ENCODE measurements at regions not wholly inside any gene's neighbourhood (a gene's known extent, or its start where the extent isn't known, plus 50 kb on each side); places are given as distances from the start of the nearest gene placed in this dataset.

DNA sequence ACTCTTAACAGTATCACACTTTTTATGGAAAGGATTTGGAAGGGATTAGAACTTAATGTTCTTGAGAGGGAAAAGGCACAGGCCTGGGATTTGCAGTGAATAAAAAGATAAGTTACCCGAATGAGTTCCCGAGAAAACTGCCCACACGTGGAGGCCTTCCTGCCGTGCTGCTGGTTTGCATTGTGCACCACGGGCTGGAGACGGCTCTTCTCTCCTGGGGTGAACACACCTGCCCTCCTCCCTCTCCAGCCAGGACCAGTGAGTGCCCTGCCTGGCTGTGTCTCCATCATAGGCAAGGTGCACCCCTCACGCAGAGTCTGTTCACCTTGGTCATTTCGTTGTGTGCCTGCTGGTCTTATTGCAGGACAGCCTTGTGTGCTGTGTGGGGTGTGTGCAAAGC is 336.3 kb upstream of the SHH start:
- DNase-seq: peak; percentile 53

- peak; percentile 38 for DNase-seq
Observed at GRCh38 chr7:156147756-156148504, 335.7 kb upstream of the SHH start.

DNA sequence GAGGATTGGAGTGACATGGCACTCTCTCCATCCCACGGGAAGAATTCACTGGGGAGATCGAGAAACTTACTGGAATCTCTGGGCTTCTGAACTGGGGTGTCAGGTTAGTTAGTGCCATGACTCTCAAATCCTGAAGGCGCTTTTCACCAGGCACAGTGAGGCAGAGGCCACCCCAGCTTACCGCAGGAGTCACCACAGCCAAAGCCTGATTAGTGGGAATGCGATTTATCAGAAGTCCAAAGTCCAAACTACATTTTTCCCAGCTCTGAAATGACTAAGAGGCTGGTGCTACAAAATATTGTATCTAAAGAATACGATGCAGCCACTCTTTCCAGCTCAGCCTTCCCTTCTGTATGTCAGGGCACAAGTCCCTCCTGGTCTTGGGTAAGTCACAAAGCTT is 334.8 kb upstream of the SHH start:
- DNase-seq: no peak

GRCh38 chr7:156145996-156146395 is 333.7 kb upstream of the SHH start:
- no peak for DNase-seq

GRCh38 chr7:156145184-156145583 is 332.9 kb upstream of the SHH start:
- DNase-seq: no peak

DNA sequence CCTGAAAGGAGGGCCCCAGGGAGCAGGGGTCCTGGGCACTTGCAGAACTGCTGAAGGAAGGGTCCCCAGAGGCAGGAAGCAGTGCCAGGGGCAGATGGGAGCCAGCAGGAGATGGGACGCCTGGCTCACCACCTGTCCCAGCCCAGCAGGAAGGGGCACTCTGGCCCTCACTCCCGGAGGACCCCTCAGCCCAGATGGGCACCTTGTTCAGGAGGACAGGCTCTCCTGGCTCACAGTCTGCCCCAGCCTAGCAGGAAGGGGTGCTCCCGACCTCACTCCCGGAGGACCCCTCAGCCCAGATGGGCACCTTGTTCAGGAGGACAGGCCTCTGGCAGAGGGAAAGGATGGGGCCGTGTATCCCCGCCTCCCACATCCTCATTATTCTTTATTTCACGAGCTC is 331.4 kb upstream of the SHH start:
- DNase-seq: peak; percentile 44

DNA sequence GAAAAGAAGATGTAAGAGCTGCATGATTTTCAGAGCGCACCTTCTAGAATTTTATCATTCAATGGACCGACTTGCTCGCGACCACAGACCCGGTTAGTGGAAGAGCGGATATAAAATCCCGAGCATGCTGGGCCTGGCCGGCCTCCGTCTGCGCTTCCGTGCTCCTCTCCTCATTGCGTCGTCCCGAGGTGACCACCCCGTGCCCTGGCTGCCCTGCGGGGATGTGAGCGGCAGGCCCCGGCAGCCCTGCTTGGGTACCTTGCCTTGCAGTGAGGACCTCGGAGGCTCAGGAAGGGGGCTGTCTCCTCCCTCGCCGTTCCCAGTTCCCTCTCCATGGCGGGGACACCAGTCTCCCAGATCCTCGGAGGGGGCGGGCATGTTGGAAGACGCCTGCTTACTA is 330.9 kb upstream of the SHH start:
- DNase-seq: no peak

DNA sequence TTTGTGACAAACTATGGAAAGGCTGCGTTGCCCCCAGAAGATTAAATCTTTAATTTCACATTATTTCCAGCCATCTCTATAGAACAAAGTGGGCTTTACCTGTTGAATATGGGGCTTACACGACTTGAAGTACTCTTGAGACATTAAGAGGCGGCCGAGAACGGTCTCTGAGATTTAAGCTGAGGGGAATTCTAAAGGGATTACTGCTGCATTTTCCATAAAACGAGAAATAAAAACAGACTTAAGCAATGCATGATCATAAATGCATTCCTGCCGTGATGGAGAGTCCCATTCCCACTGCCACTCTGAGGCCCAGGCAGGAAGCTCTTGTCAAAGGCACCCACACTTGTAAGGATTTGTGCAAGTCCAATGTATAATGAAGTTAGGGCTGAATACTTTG is 329.7 kb upstream of the SHH start:
- DNase-seq: no peak

GRCh38 chr7:156140896-156141295 is 328.6 kb upstream of the SHH start:
- no peak for DNase-seq

DNA sequence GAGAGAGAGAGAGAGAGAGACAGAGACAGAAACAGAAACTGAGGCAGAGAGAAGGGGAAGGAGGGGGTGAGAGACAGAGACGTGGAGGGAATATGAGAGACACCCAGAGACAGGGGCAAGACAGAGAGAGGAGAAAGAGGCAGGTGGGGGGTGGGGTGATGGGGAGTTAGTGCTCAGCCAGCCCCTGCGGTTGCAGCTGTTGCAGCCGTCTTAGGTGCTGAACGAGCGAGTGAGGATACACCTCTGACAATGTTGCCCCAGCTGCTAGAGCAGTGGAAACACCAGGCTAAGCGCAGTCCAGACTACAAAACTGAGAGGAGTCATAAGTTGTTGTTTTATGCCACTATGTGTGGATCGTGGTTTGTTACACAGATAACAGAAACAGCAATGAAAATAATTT is 328.2 kb upstream of the SHH start:
- DNase-seq: no peak

DNA sequence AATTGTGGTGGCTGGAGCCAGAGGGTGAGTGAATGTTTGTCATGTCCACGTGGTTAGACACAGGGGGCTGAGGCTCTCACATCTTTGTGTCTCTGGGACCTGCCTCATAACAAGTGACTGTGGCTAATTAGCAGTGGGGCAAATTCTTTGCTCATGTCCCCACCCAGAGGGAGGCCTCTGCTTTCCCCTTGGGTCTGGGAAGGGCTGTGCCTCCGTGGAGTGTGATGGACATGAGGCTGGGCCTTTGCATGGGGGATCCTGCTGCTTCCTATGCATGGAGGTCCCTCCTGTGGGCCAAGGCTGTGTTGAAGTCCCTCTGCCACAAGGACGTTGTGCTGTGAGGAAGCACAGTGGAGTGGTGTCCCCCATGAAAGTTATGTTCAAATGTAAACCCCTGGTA is 327.4 kb upstream of the SHH start:
- DNase-seq: no peak

- DNase-seq: no peak
Observed at GRCh38 chr7:156139112-156139511, 326.8 kb upstream of the SHH start.

GRCh38 chr7:156131881-156132280 is 319.6 kb upstream of the SHH start:
- no peak for DNase-seq

GRCh38 chr7:156129522-156129921 is 317.3 kb upstream of the SHH start:
- DNase-seq: no peak

DNA sequence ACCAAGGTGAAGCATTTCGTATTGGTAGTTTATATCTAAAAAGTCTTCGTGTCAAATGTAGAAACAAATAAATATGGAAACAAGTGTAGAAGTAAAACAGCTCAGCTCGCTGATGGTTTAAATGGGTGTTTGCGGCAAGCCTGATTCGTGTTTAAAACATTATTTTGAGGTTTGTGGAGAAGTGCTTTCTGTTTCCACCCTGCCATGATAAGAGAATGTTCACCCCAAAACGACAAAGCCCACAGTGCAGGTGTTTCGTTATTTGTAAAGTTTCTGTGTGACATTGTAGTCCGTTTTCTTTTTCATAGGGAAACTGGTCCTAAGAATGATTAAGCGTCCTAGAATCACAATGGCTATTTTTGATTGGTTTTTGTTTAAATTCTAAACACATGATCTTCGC is 316.2 kb upstream of the SHH start:
- DNase-seq: no peak

DNA sequence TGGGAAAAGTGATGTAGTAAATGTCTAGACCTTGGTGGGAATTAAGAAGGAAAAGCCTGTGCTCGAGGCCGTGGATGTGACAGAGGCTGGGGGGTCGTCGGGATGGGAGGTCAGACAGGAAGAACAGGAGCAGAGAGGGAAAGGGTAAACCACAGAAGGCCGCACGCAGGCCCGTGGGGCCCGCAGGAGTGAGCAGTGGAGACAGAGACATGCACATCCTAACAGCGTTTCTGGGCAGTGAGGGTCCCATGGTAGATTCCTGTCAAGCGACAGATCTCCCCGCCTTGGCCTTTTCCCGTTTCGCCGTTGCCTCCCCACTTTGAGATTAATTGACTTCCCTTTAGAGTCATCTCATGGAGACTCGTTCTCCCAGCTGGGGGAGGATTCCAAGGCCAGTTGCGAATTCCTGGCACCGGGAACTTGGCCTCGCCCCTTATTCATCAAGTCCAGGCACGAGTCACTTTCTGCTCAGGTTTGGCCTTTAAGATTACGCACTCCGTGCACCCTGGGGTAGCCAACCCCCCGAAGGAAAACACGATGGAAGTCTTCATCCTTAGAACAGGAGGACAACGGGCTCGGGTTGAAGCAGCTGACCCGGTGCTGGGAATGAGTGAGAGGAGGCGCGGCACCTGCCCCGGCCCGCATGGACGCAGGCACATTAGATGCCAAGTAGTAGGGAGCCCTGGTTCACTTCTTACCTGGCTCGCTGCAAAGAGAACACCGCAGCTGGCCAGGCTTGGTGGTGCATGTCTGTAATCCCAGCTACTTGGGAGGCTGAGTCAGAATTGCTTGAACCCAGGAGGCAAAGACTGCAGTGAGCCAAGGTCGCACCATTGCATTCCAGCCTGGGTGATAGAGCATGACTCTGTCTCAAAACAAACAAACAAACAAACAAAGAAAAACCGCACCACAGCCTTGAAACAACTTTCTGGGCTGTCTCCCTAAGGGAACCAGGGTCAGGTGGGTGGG is 315.2 kb upstream of the SHH start:
- DNase-seq: no peak

DNA sequence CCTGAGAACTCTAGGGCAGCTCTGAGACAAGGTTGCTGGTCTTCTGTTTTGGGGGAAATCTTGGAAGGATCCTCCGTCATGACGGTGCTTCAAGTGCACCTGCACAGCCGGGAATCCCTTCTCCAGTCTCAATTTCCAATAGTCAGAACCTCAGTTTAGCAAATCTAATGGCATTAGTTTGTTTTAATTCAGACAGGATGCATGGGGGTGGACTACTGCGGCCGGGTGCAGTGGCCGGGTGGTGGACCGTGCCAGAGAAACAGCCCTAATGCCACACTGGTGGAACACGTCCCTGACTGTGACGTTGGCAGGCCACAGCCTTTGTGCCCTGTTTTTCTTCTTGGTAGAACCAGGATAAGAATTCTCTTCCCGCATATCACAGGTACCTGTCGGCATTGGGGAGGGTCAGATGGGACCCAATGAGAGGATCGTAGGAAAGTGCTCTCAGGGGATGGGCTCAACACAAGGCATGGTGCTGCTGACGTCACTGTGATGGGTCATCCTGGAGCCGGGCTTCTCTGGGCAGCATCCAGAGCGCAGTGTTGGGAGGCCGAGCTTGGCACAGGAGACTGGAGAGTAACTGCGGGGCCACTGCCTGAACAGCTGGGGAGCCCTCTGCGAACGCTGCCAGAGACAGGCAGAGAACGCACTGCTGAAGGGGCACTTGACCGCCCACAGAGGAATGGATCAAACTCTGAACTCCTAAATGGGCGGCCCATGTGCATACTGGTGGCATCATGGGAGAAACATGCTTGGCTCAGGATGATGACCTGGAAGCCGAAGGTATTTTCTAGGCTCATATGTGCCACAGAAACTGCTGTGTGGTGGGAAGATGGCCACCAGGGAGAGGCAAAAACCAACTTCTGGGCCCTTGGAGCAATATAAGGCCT is 313.8 kb upstream of the SHH start:
- DNase-seq: no peak

GRCh38 chr7:156124356-156124755 is 312.1 kb upstream of the SHH start:
- no peak for DNase-seq

GRCh38 chr7:156123362-156123761 is 311.1 kb upstream of the SHH start:
- no peak for DNase-seq

DNA sequence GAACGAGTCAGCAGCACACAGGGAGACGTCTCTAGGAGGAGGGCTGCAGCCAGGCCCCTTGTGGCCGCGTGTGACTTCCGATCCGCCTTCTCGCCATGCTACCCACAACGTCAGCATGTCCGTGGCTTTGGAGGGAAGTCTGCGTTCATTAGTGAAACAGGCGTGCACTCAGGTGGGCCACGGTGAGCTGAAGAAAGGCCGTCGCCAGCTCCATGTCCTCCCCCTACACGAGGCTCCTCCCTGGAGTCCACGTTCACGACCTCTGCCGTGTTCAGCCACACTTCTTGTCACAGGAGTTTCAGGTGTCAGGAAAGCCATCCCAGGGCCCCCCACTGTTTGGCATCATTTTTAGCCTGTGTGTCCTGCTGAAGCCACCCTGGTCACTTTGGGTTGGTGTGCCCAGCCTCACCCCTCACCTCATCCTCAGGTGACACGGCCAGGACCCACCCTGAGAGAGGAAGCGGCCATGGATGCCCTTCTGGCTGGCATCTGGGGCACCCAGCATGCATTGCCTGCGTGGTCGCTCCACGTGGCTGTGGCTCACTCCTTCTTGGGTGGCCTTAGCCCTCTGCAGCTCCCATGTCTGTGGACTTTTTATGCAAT is 310.6 kb upstream of the SHH start:
- DNase-seq: no peak

- no peak for DNase-seq
Observed at GRCh38 chr7:156121956-156122355, 309.7 kb upstream of the SHH start.

GRCh38 chr7:156121434-156121833 is 309.2 kb upstream of the SHH start:
- DNase-seq: peak; percentile 47

- no peak for DNase-seq
Observed at GRCh38 chr7:156120552-156120951, 308.3 kb upstream of the SHH start.
